ENCODE measurements at regions not wholly inside any gene's neighbourhood (a gene's known extent, or its start where the extent isn't known, plus 50 kb on each side); places are given as distances from the start of the nearest gene placed in this dataset.

- Histone ChIP-seq H3K27me3 (ENCODE audit: control insufficient read depth, insufficient read depth, low read length) (no peaks in the 10 kb centered on the region), H3K9me3 (ENCODE audit: control insufficient read depth, insufficient read depth, low read depth, low read length) (no peaks in the 10 kb centered on the region), H3K4me1 (ENCODE audit: control insufficient read depth, insufficient read depth, low read length) (no peaks in the 10 kb centered on the region), H3K36me3 (ENCODE audit: control insufficient read depth, insufficient read depth, low read length) (no peaks in the 10 kb centered on the region), H3K4me3 (ENCODE audit: low read depth in 2 of 2, low read length in 2 of 2) (no peak overlapping the region), H3K27ac (ENCODE audit: low read length) (no peak overlapping the region)
- in situ Hi-C loops (cut with HindIII; ENCODE audit: low pct_unique_long_range_greater_than_20kb, low sequenced_read_pairs) (no loop called here), intact Hi-C loops (cut with micrococcal nuclease; ENCODE audit: unreplicated experiment) (no loop called here)
- ATAC-seq = no peak
- no peak for DNase-seq (ENCODE audit: low read depth, low spot score)
- BruUV-seq (replicated peaks) = no TSS peak
- TF ChIP-seq TCF7L2 (IDR thresholded peaks at IDR 0.05; ENCODE audit: low read depth, low read length) = no peak
- TF ChIP-seq REST (IDR thresholded peaks at IDR 0.05; ENCODE audit: insufficient read depth in 1 of 2, low read depth in 2 of 2, low read length in 1 of 2) = no peak
- TF ChIP-seq POLR2AphosphoS5 (IDR thresholded peaks at IDR 0.05; ENCODE audit: low read depth, low read length) = no peak
- no peak for TF ChIP-seq SIN3A (IDR thresholded peaks at IDR 0.05; ENCODE audit: borderline replicate concordance, insufficient read depth, low read depth, low read length)
- TF ChIP-seq CTCF (IDR thresholded peaks at IDR 0.05) = no peak
- ChIA-PET CTCF (no interaction called here), POLR2A (no interaction called here)
These were observed 599.6 kb downstream of the GBE1 start for GRCh38 chr3:81161851-81162250.

- intact Hi-C loops (cut with micrococcal nuclease; ENCODE audit: unreplicated experiment) = no loop called here
- BruUV-seq (replicated peaks) = no TSS peak
- Histone ChIP-seq H3K9me3 (ENCODE audit: control insufficient read depth, insufficient read depth, low read depth, low read length) (no peaks in the 10 kb centered on the region), H3K36me3 (ENCODE audit: control insufficient read depth, insufficient read depth, low read length) (no peaks in the 10 kb centered on the region), H3K4me3 (ENCODE audit: low read depth in 2 of 2, low read length in 2 of 2) (no peak overlapping the region), H3K27me3 (ENCODE audit: control insufficient read depth, insufficient read depth, low read length) (no peaks in the 10 kb centered on the region), H3K4me1 (ENCODE audit: control insufficient read depth, insufficient read depth, low read length) (no peaks in the 10 kb centered on the region), H3K27ac (ENCODE audit: low read length) (no peak overlapping the region)
- ChIA-PET CTCF (no interaction called here), POLR2A (no interaction called here)
- ATAC-seq (no peak), DNase-seq (ENCODE audit: low read depth, low spot score) (no peak)
- no peak for TF ChIP-seq TCF7L2 (IDR thresholded peaks at IDR 0.05; ENCODE audit: low read depth, low read length)
- no peak for TF ChIP-seq CTCF (IDR thresholded peaks at IDR 0.05)
- no peak for TF ChIP-seq REST (IDR thresholded peaks at IDR 0.05; ENCODE audit: insufficient read depth in 1 of 2, low read depth in 2 of 2, low read length in 1 of 2)
- TF ChIP-seq SIN3A (IDR thresholded peaks at IDR 0.05; ENCODE audit: borderline replicate concordance, insufficient read depth, low read depth, low read length) = no peak
- no peak for TF ChIP-seq POLR2AphosphoS5 (IDR thresholded peaks at IDR 0.05; ENCODE audit: low read depth, low read length)
- in situ Hi-C loops (cut with HindIII; ENCODE audit: low pct_unique_long_range_greater_than_20kb, low sequenced_read_pairs) = no loop called here
These were observed 600.3 kb downstream of the GBE1 start for GRCh38 chr3:81161100-81161499.

Data from Panc1 (cell line).